ENCODE measurements at regions not wholly inside any gene's neighbourhood (a gene's known extent, or its start where the extent isn't known, plus 50 kb on each side); places are given as distances from the start of the nearest gene placed in this dataset.

DNA sequence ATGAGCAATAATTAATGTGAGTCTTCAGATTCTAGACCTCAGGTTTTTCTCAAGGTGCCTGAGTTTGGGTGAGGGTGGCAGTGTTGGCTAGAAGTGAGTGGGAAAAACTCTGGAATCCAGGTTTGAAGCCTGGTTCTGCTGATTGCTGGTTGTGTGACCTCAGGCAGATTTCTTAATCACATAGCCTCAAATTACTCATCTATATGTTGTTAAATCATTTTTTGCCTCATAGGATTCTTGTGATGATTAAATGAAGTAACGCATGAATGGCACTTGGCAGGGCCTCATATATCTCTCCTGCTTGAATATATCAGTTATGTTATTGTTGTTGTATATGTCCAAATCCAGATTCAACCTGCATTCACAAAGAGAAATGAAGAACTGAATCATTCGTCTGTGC is 60.5 kb downstream of the NR2F2 start:
- WGBS, 2 experiments (ENCODE audit: low coverage in 1 of 2, low lambda C conversion rate in 2 of 2, missing lambda C conversion rate in 2 of 2), result 61 to 65% methylated on average over 2 of the region's 2 CpGs
- in situ Hi-C loops (cut with MboI), result no loop called here
- no peak for TF ChIP-seq EZH2 (IDR thresholded peaks at IDR 0.05; ENCODE audit: insufficient read depth, poor library complexity, severe bottlenecking)
- no peak for TF ChIP-seq EZH2phosphoT487 (IDR thresholded peaks at IDR 0.05; ENCODE audit: insufficient read depth, low read depth)

GRCh38 chr15:96392380-96393208 is 62.1 kb downstream of the NR2F2 start:
- in situ Hi-C loops (cut with MboI), result no loop called here
- DNase-seq, result peak; percentile 20
- Histone ChIP-seq H3K79me2 (ENCODE audit: insufficient read depth) (no peaks in the 10 kb centered on the region), H3K9me3 (ENCODE audit: low read depth) (no peaks in the 10 kb centered on the region), H3K9ac (no peak overlapping the region), H2AFZ (no peak overlapping the region), H3K4me1 (ENCODE audit: insufficient read depth) (peaks cover 8% of the 10 kb centered on the region), H3F3A (ENCODE audit: insufficient read depth) (no peaks in the 10 kb centered on the region; the same call in 1 of the 2 replicates), H3K27me3 (replicated peaks; ENCODE audit: insufficient read depth) (no peaks in the 10 kb centered on the region), H3K4me2 (ENCODE audit: unreplicated experiment) (peak overlapping the region; percentile 24), H3K4me3 (no peak overlapping the region), H4K20me1 (ENCODE audit: insufficient read depth) (no peaks in the 10 kb centered on the region), H3K27ac (no peak overlapping the region), H3K9me2 (ENCODE audit: insufficient read depth) (no peaks in the 10 kb centered on the region), H3K36me3 (ENCODE audit: low read depth) (no peaks in the 10 kb centered on the region)
- TF ChIP-seq EZH2phosphoT487 (IDR thresholded peaks at IDR 0.05; ENCODE audit: insufficient read depth, low read depth), result no peak
- TF ChIP-seq EZH2 (IDR thresholded peaks at IDR 0.05; ENCODE audit: insufficient read depth, poor library complexity, severe bottlenecking), result no peak
- 75 to 76% methylated on average over 10 of the region's 10 CpGs for WGBS, 2 experiments (ENCODE audit: low coverage in 1 of 2, low lambda C conversion rate in 2 of 2, missing lambda C conversion rate in 2 of 2)

More for the DNA sequence above, 60.5 kb downstream of the NR2F2 start:
- peaks cover 8% of the 10 kb centered on the region for H3K4me1 ChIP-seq (ENCODE audit: insufficient read depth)
- H3K4me3 ChIP-seq, result no peak overlapping the region
- H3K27ac ChIP-seq, result no peak overlapping the region
- H3K9me2 ChIP-seq (ENCODE audit: insufficient read depth), result no peaks in the 10 kb centered on the region
- H3K27me3 ChIP-seq (replicated peaks; ENCODE audit: insufficient read depth), result no peaks in the 10 kb centered on the region
- no peak overlapping the region for H2AFZ ChIP-seq
- no peak overlapping the region for H3K4me2 ChIP-seq (ENCODE audit: unreplicated experiment)
- no peak overlapping the region for H3K9ac ChIP-seq
- no peaks in the 10 kb centered on the region for H4K20me1 ChIP-seq (ENCODE audit: insufficient read depth)
- H3K79me2 ChIP-seq (ENCODE audit: insufficient read depth), result no peaks in the 10 kb centered on the region
- no peaks in the 10 kb centered on the region for H3K9me3 ChIP-seq (ENCODE audit: low read depth)
- H3F3A ChIP-seq (ENCODE audit: insufficient read depth), result no peaks in the 10 kb centered on the region; the same call in 1 of the 2 replicates
- DNase-seq, result peak; percentile 12
- no peaks in the 10 kb centered on the region for H3K36me3 ChIP-seq (ENCODE audit: low read depth)

- Histone ChIP-seq H3K9me3 (ENCODE audit: low read depth) (no peaks in the 10 kb centered on the region), H3K36me3 (ENCODE audit: low read depth) (no peaks in the 10 kb centered on the region), H3K79me2 (ENCODE audit: insufficient read depth) (no peaks in the 10 kb centered on the region), H3K4me2 (ENCODE audit: unreplicated experiment) (no peak overlapping the region), H3F3A (ENCODE audit: insufficient read depth) (no peaks in the 10 kb centered on the region; the same call in 1 of the 2 replicates), H3K4me1 (ENCODE audit: insufficient read depth) (peaks cover 8% of the 10 kb centered on the region), H4K20me1 (ENCODE audit: insufficient read depth) (no peaks in the 10 kb centered on the region), H3K27ac (no peak overlapping the region), H2AFZ (no peak overlapping the region), H3K9ac (no peak overlapping the region), H3K9me2 (ENCODE audit: insufficient read depth) (no peaks in the 10 kb centered on the region), H3K4me3 (no peak overlapping the region), H3K27me3 (replicated peaks; ENCODE audit: insufficient read depth) (no peaks in the 10 kb centered on the region)
- no peak for TF ChIP-seq EZH2 (IDR thresholded peaks at IDR 0.05; ENCODE audit: insufficient read depth, poor library complexity, severe bottlenecking)
- no peak for TF ChIP-seq EZH2phosphoT487 (IDR thresholded peaks at IDR 0.05; ENCODE audit: insufficient read depth, low read depth)
- in situ Hi-C loops (cut with MboI), result no loop called here
- WGBS, 2 experiments (ENCODE audit: low coverage in 1 of 2, low lambda C conversion rate in 2 of 2, missing lambda C conversion rate in 2 of 2), result 56 to 85% methylated on average over 2 of the region's 2 CpGs
- no peak for DNase-seq
Measured at GRCh38 chr15:96393209-96393513, 62.7 kb downstream of the NR2F2 start.

- Histone ChIP-seq H3K9me3 (ENCODE audit: low read depth) (no peaks in the 10 kb centered on the region), H3K27ac (no peak overlapping the region), H3K79me2 (ENCODE audit: insufficient read depth) (no peaks in the 10 kb centered on the region), H2AFZ (no peak overlapping the region), H3K4me1 (ENCODE audit: insufficient read depth) (peaks cover 8% of the 10 kb centered on the region), H3K36me3 (ENCODE audit: low read depth) (no peaks in the 10 kb centered on the region), H3K27me3 (replicated peaks; ENCODE audit: insufficient read depth) (no peaks in the 10 kb centered on the region), H3K9me2 (ENCODE audit: insufficient read depth) (no peaks in the 10 kb centered on the region), H3K4me2 (ENCODE audit: unreplicated experiment) (no peak overlapping the region), H3F3A (ENCODE audit: insufficient read depth) (no peaks in the 10 kb centered on the region; the same call in 1 of the 2 replicates), H3K9ac (no peak overlapping the region), H3K4me3 (no peak overlapping the region), H4K20me1 (ENCODE audit: insufficient read depth) (no peaks in the 10 kb centered on the region)
- in situ Hi-C loops (cut with MboI), result no loop called here
- DNase-seq, result no peak
- WGBS, 2 experiments (ENCODE audit: low coverage in 1 of 2, low lambda C conversion rate in 2 of 2, missing lambda C conversion rate in 2 of 2), result 54 to 60% methylated on average over 3 of the region's 3 CpGs
- TF ChIP-seq EZH2 (IDR thresholded peaks at IDR 0.05; ENCODE audit: insufficient read depth, poor library complexity, severe bottlenecking) (no peak), EZH2phosphoT487 (IDR thresholded peaks at IDR 0.05; ENCODE audit: insufficient read depth, low read depth) (no peak)
Measured at GRCh38 chr15:96395687-96396086, 65.2 kb downstream of the NR2F2 start.

Data from GM23248 (cell line).